ENCODE measurements at regions not wholly inside any gene's neighbourhood (a gene's known extent, or its start where the extent isn't known, plus 50 kb on each side); places are given as distances from the start of the nearest gene placed in this dataset.

GRCh38 chr3:18061737-18062656 is 319.6 kb upstream of the TBC1D5 start:
- 82 to 87% methylated on average over 1 of the region's 1 CpG for WGBS, 2 donors
- Histone ChIP-seq H3K36me3 (no peaks in the 10 kb centered on the region), H3K27ac (no peak overlapping the region), H3K4me1 (no peaks in the 10 kb centered on the region), H3K27me3 (no peaks in the 10 kb centered on the region), H3K9me3 (no peaks in the 10 kb centered on the region), H3K4me3 (no peak overlapping the region)
- TF ChIP-seq EP300 (IDR thresholded peaks at IDR 0.05) (no peak), CTCF (IDR thresholded peaks at IDR 0.05) (no peak)
- DNase-seq (no peak), ATAC-seq (ENCODE audit: low FRiP score in 2 of 2) (no peak)

- DNase-seq (no peak), ATAC-seq (ENCODE audit: low FRiP score in 2 of 2) (no peak)
- 64% methylated on average over 2 of the region's 2 CpGs for WGBS, 2 donors
These were observed 316.2 kb upstream of the TBC1D5 start for GRCh38 chr3:18058666-18059065.

GRCh38 chr3:18057471-18058091 is 315.1 kb upstream of the TBC1D5 start:
- no peak for DNase-seq
- H3K4me3 ChIP-seq = no peak overlapping the region
- TF ChIP-seq EP300 (IDR thresholded peaks at IDR 0.05) = no peak
- no peak for TF ChIP-seq POLR2A (IDR thresholded peaks at IDR 0.05)
- no peak for TF ChIP-seq POLR2AphosphoS5 (IDR thresholded peaks at IDR 0.05)
- TF ChIP-seq CTCF (IDR thresholded peaks at IDR 0.05) = no peak
- H3K36me3 ChIP-seq = no peaks in the 10 kb centered on the region
- no peak for ATAC-seq (ENCODE audit: low FRiP score in 2 of 2)
- no peaks in the 10 kb centered on the region for H3K4me1 ChIP-seq
- H3K27me3 ChIP-seq = no peaks in the 10 kb centered on the region
- no peaks in the 10 kb centered on the region for H3K9me3 ChIP-seq
- no peak overlapping the region for H3K27ac ChIP-seq
- whole genome bisulfite sequencing, 2 donors = 71 to 74% methylated on average over 2 of the region's 2 CpGs

More at GRCh38 chr3:18058666-18059065, 316.2 kb upstream of the TBC1D5 start:
- Histone ChIP-seq H3K27ac (no peak overlapping the region), H3K36me3 (no peaks in the 10 kb centered on the region), H3K27me3 (no peaks in the 10 kb centered on the region), H3K4me3 (no peak overlapping the region), H3K9me3 (no peaks in the 10 kb centered on the region), H3K4me1 (no peaks in the 10 kb centered on the region)
- TF ChIP-seq POLR2A (IDR thresholded peaks at IDR 0.05) = no peak
- no peak for TF ChIP-seq POLR2AphosphoS5 (IDR thresholded peaks at IDR 0.05)
- TF ChIP-seq CTCF (IDR thresholded peaks at IDR 0.05) = no peak
- no peak for TF ChIP-seq EP300 (IDR thresholded peaks at IDR 0.05)

- 62 to 64% methylated on average over 1 of the region's 1 CpG for WGBS, 2 donors
- Histone ChIP-seq H3K4me1 (no peaks in the 10 kb centered on the region), H3K27ac (no peak overlapping the region), H3K27me3 (no peaks in the 10 kb centered on the region), H3K9me3 (no peaks in the 10 kb centered on the region), H3K4me3 (no peak overlapping the region), H3K36me3 (no peaks in the 10 kb centered on the region)
- DNase-seq = no peak
- TF ChIP-seq POLR2AphosphoS5 (IDR thresholded peaks at IDR 0.05) (no peak), POLR2A (IDR thresholded peaks at IDR 0.05) (no peak), CTCF (IDR thresholded peaks at IDR 0.05) (no peak), EP300 (IDR thresholded peaks at IDR 0.05) (no peak)
- no peak for ATAC-seq (ENCODE audit: low FRiP score in 2 of 2)
These were observed 312.2 kb upstream of the TBC1D5 start for GRCh38 chr3:18054625-18055024.
